SK-N-SH (cell line): ENCODE measurements at regions not wholly inside any gene's neighbourhood (a gene's known extent, or its start where the extent isn't known, plus 50 kb on each side); places are given as distances from the start of the nearest gene placed in this dataset.

ENCODE experiments used
- CTCF ChIP-seq: fragments of 200-600 bp; sonication (generic); IDR thresholded peaks from 2 replicates; pipeline ENCODE4 v1.6.1; 2017; ENCODE audit warnings: antibody characterized with exemption, mild to moderate bottlenecking, moderate library complexity
- POLR2AphosphoS5 ChIP-seq: IDR thresholded peaks from 2 replicates; pipeline ENCODE4 v1.6.1; 2012; ENCODE audit warnings: low read depth, low read length
- RCOR1 ChIP-seq: fragments of 150-350 bp; IDR thresholded peaks from 2 replicates; pipeline ENCODE4 v1.6.1; 2017; ENCODE audit warnings: antibody characterized with exemption, low read length
- RXRA ChIP-seq: IDR thresholded peaks from 2 replicates; pipeline ENCODE4 v1.4.0; 2012; ENCODE audit warnings: low read depth, mild to moderate bottlenecking, borderline replicate concordance
- SIN3A ChIP-seq: IDR thresholded peaks from 2 replicates; pipeline ENCODE4 v1.6.1; 2012; ENCODE audit warnings: low read depth, mild to moderate bottlenecking, low read length, moderate library complexity, borderline replicate concordance
- USF1 ChIP-seq: IDR thresholded peaks from 2 replicates; pipeline ENCODE4 v1.4.0; 2012; ENCODE audit warnings: low read depth, borderline replicate concordance

GRCh38 chr14:87800216-87800615, 192.8 kb downstream of the GALC start:
- TF ChIP-seq POLR2AphosphoS5 (no peak), CTCF (no peak), RCOR1 (no peak), USF1 (no peak), RXRA (no peak), SIN3A (no peak)
